ENCODE measurements at regions not wholly inside any gene's neighbourhood (a gene's known extent, or its start where the extent isn't known, plus 50 kb on each side); places are given as distances from the start of the nearest gene placed in this dataset.

GRCh38 chr2:121992700-121993099 is 237.2 kb downstream of the TSN start:
- H3K36me3 Mint-ChIP-seq (ENCODE audit: low read depth), result no peaks in the 10 kb centered on the region
- H3K27me3 Mint-ChIP-seq (ENCODE audit: low read depth), result no peaks in the 10 kb centered on the region
- peaks cover 6% of the 10 kb centered on the region for H3K9me3 Mint-ChIP-seq
- TF ChIP-seq CTCF (conservative IDR thresholded peaks at IDR 0.05), result no peak
- H3K4me3 Mint-ChIP-seq, result no peak overlapping the region
- no peak overlapping the region for H3K27ac Mint-ChIP-seq (ENCODE audit: unreplicated experiment)
- DNase-seq (ENCODE audit: low read depth, low spot score), result no peak
- H3K4me1 Mint-ChIP-seq, result no peaks in the 10 kb centered on the region

- no peak overlapping the region for H3K4me3 Mint-ChIP-seq
- peaks cover 3% of the 10 kb centered on the region for H3K9me3 Mint-ChIP-seq
- TF ChIP-seq CTCF (conservative IDR thresholded peaks at IDR 0.05), result no peak
- no peak for DNase-seq (ENCODE audit: low read depth, low spot score)
- no peaks in the 10 kb centered on the region for H3K36me3 Mint-ChIP-seq (ENCODE audit: low read depth)
- H3K27ac Mint-ChIP-seq (ENCODE audit: unreplicated experiment), result no peak overlapping the region
- no peaks in the 10 kb centered on the region for H3K27me3 Mint-ChIP-seq (ENCODE audit: low read depth)
- H3K4me1 Mint-ChIP-seq, result no peaks in the 10 kb centered on the region
These were observed 238.2 kb downstream of the TSN start for GRCh38 chr2:121993682-121994081.

GRCh38 chr2:121994238-121995206 is 239.1 kb downstream of the TSN start:
- Mint-ChIP-seq H3K27ac (ENCODE audit: unreplicated experiment) (no peak overlapping the region), H3K9me3 (no peaks in the 10 kb centered on the region), H3K36me3 (ENCODE audit: low read depth) (no peaks in the 10 kb centered on the region), H3K4me1 (no peaks in the 10 kb centered on the region), H3K4me3 (no peak overlapping the region), H3K27me3 (ENCODE audit: low read depth) (no peaks in the 10 kb centered on the region)
- no peak for TF ChIP-seq CTCF (conservative IDR thresholded peaks at IDR 0.05)
- DNase-seq (ENCODE audit: low read depth, low spot score), result no peak

- Mint-ChIP-seq H3K27me3 (ENCODE audit: low read depth) (no peaks in the 10 kb centered on the region), H3K36me3 (ENCODE audit: low read depth) (no peaks in the 10 kb centered on the region), H3K27ac (ENCODE audit: unreplicated experiment) (no peak overlapping the region), H3K4me3 (no peak overlapping the region), H3K4me1 (peaks cover 11% of the 10 kb centered on the region), H3K9me3 (no peaks in the 10 kb centered on the region)
- no peak for TF ChIP-seq CTCF (conservative IDR thresholded peaks at IDR 0.05)
- DNase-seq (ENCODE audit: low read depth, low spot score), result no peak
These were observed 243.3 kb downstream of the TSN start for GRCh38 chr2:121998751-121999150.

GRCh38 chr2:121999264-121999663 is 243.8 kb downstream of the TSN start:
- H3K4me3 Mint-ChIP-seq, result no peak overlapping the region
- no peak for DNase-seq (ENCODE audit: low read depth, low spot score)
- H3K36me3 Mint-ChIP-seq (ENCODE audit: low read depth), result no peaks in the 10 kb centered on the region
- TF ChIP-seq CTCF (conservative IDR thresholded peaks at IDR 0.05), result no peak
- H3K9me3 Mint-ChIP-seq, result no peaks in the 10 kb centered on the region
- H3K4me1 Mint-ChIP-seq, result peaks cover 11% of the 10 kb centered on the region
- H3K27ac Mint-ChIP-seq (ENCODE audit: unreplicated experiment), result no peak overlapping the region
- H3K27me3 Mint-ChIP-seq (ENCODE audit: low read depth), result no peaks in the 10 kb centered on the region

Measured in neural crest cell (in vitro differentiated cells).